HepG2 (cell line): ENCODE measurements at regions not wholly inside any gene's neighbourhood (a gene's known extent, or its start where the extent isn't known, plus 50 kb on each side); places are given as distances from the start of the nearest gene placed in this dataset.

Experiments used
- ATAC-seq: fragments of 200-7000 bp; cut with Tn5 transposase; 3 replicates; pipeline ENCODE4 v1.9.1; 2020; ENCODE audit warnings: mild to moderate bottlenecking, moderate library complexity
- BruUV-seq: library from RNA; stranded (reverse); fragments of 400-500 nt; replicated peaks from 2 replicates; lab custom pipeline; 2021; lab: Mats Ljungman, UMichigan
- CTCF ChIA-PET: fragments of 300-600 bp; formaldehyde crosslinking; extraction: SDS; loops from one replicate; lab custom pipeline; 2021; ENCODE audit warnings: low total read pairs, inconsistent platforms, low intra/inter-chr PET ratio; lab: Yijun Ruan, JAX
- POLR2A ChIA-PET: fragments of 350-600 bp; sonication (Branson Sonifier 250); formaldehyde crosslinking; loops from one replicate; lab custom pipeline; 2020; ENCODE audit warnings: antibody characterized with exemption, inconsistent platforms; lab: Yijun Ruan, JAX
- DNase-seq: peaks from one replicate; pipeline ENCODE4 v3.0.0-alpha.2; 2015; ENCODE audit warnings: low spot score
- FAIRE-seq: peaks from 3 replicates; lab custom pipeline; 2011; peaks lifted over from hg19 to GRCh38; lab: Jason Lieb, UNC
- H2AFZ ChIP-seq: one replicate; pipeline ENCODE4 v1.6.1; 2011; ENCODE audit warnings: low read length, inconsistent platforms
- H3K27ac ChIP-seq: fragments of 300-600 bp; 3 replicates; pipeline ENCODE4 v1.8.0; 2011; ENCODE audit warnings: mixed run types, mild to moderate bottlenecking, mixed read lengths, low read length, inconsistent platforms; ENCODE audit not compliant: insufficient read depth; ENCODE audit errors: extremely low read length
- H3K27me3 ChIP-seq, 2 experiments: fragments of 200-600 bp in 1 of 2; 2 replicates in 1 of 2; 3 replicates in 1 of 2; pipeline versions ENCODE4 v1.6.0 to v1.8.0; 2011; ENCODE audit warnings: low read length in 2 of 2, mild to moderate bottlenecking in 2 of 2, moderate library complexity in 2 of 2, inconsistent platforms in 1 of 2; ENCODE audit not compliant: insufficient read depth in 2 of 2, control insufficient read depth in 1 of 2
- H3K36me3 ChIP-seq, 2 experiments: fragments of 200-600 bp in 1 of 2; replicated peaks in 1 of 2; 2 replicates in 1 of 2; 3 replicates in 1 of 2; pipeline versions ENCODE4 v1.5.1 to v1.8.0; 2011; ENCODE audit warnings: low read length in 2 of 2, inconsistent platforms in 1 of 2; ENCODE audit not compliant: insufficient read depth in 2 of 2, control insufficient read depth in 1 of 2
- H3K4me1 ChIP-seq: 2 replicates; pipeline ENCODE4 v1.5.1; 2012; ENCODE audit warnings: low read length, inconsistent platforms; ENCODE audit not compliant: insufficient read depth
- H3K4me2 ChIP-seq: 2 replicates; pipeline ENCODE4 v1.6.0; 2011; ENCODE audit warnings: low read depth, low read length, inconsistent platforms
- H3K4me3 ChIP-seq, 3 experiments: fragments of 200-600 bp in 1 of 3; sonication (generic), shearing (Covaris generic) in 1 of 3; replicated peaks in 1 of 3; 2 replicates each; pipeline ENCODE4 v1.5.1; 2011 to 2016; ENCODE audit warnings: low read length in 3 of 3, inconsistent platforms in 2 of 3, low read depth in 2 of 3, mild to moderate bottlenecking in 2 of 3, control low read depth in 1 of 3, mixed read lengths in 1 of 3; ENCODE audit not compliant: insufficient read depth in 1 of 3
- H3K79me2 ChIP-seq: one replicate; pipeline ENCODE4 v1.6.1; 2011; ENCODE audit warnings: low read length, inconsistent platforms; ENCODE audit not compliant: insufficient read depth
- H3K9ac ChIP-seq: 2 replicates; pipeline ENCODE4 v1.6.0; 2011; ENCODE audit warnings: mild to moderate bottlenecking, low read depth, low read length, inconsistent platforms; ENCODE audit not compliant: insufficient read depth
- H3K9me3 ChIP-seq: 2 replicates; pipeline ENCODE4 v1.5.1; 2012; ENCODE audit warnings: mild to moderate bottlenecking, low read length
- H4K20me1 ChIP-seq: 2 replicates; pipeline ENCODE4 v1.6.0; 2011; ENCODE audit warnings: inconsistent platforms, mild to moderate bottlenecking, low read length, moderate library complexity; ENCODE audit not compliant: insufficient read depth
- FOSL1 ChIP-seq: sonication (generic); formaldehyde crosslinking; IDR thresholded peaks from 2 replicates; pipeline ENCODE4 v1.9.0; 2021; ENCODE audit warnings: missing genetic modification reagents, borderline replicate concordance
- MAF1 ChIP-seq: sonication (generic); formaldehyde crosslinking; IDR thresholded peaks from 2 replicates; pipeline ENCODE4 v1.5.0; 2020; ENCODE audit warnings: missing genetic modification reagents, borderline replicate concordance
- ONECUT2 ChIP-seq: sonication (generic); formaldehyde crosslinking; IDR thresholded peaks from 2 replicates; pipeline ENCODE4 v1.4.0; 2020; ENCODE audit warnings: missing genetic modification reagents
- RFX3 ChIP-seq: IDR thresholded peaks from 2 replicates; pipeline ENCODE4 v1.6.1; 2016; ENCODE audit warnings: missing biosample characterization, missing genetic modification reagents
- THAP11 ChIP-seq: IDR thresholded peaks from 2 replicates; pipeline ENCODE4 v1.6.1; 2016; ENCODE audit warnings: missing biosample characterization, missing genetic modification reagents
- ZBTB3 ChIP-seq: sonication (generic); formaldehyde crosslinking; IDR thresholded peaks from 2 replicates; pipeline ENCODE4 v1.4.0; 2020; ENCODE audit warnings: low read depth, mild to moderate bottlenecking, moderate library complexity, missing genetic modification reagents, borderline replicate concordance
- ZNF331 ChIP-seq: sonication (generic); formaldehyde crosslinking; IDR thresholded peaks from 2 replicates; pipeline ENCODE4 v1.4.0; 2020; ENCODE audit warnings: missing genetic modification reagents
- ZNF670 ChIP-seq: sonication (generic); formaldehyde crosslinking; IDR thresholded peaks from 2 replicates; pipeline ENCODE4 v1.8.0; 2022; ENCODE audit warnings: mild to moderate bottlenecking, missing genetic modification reagents, borderline replicate concordance
- ZNF761 ChIP-seq: sonication (generic); formaldehyde crosslinking; conservative IDR thresholded peaks from 2 replicates; pipeline ENCODE4 v1.4.0; 2020; ENCODE audit warnings: mild to moderate bottlenecking, missing genetic modification reagents
- ZNF891 ChIP-seq: sonication (generic); formaldehyde crosslinking; IDR thresholded peaks from 2 replicates; pipeline ENCODE4 v1.5.0; 2020; ENCODE audit warnings: mild to moderate bottlenecking, missing genetic modification reagents
- WGBS: methylation state at CpG from one replicate; pipeline ENCODE4 v1.1.6; 2017; ENCODE audit warnings: low lambda C conversion rate; 5-methylcytosine and 5-hydroxymethylcytosine counted together
- in situ Hi-C: cut with HindIII; loops from 2 replicates; pipeline ENCODE4 v1.10.0; 2017; ENCODE audit warnings: low pct_unique_long_range_greater_than_20kb; ENCODE audit not compliant: extremely low pct_ligation_motif_present
- intact Hi-C: fragments of 100-400 bp; cut with micrococcal nuclease; formaldehyde crosslinking; loops from one replicate; pipeline ENCODE4 v1.10.0; 2022; ENCODE audit not compliant: unreplicated experiment
- TF ChIP-seq, protein P1 (sequence below): sonication (generic); formaldehyde crosslinking; IDR thresholded peaks from one replicate; pipeline ENCODE4 v1.5.1; 2020; ENCODE audit warnings: mild to moderate bottlenecking, missing genetic modification reagents; ENCODE audit errors: not compliant biosample characterization
- TF ChIP-seq, protein P2 (sequence below): sonication (generic); formaldehyde crosslinking; conservative IDR thresholded peaks from 2 replicates; pipeline ENCODE4 v1.4.0; 2020; ENCODE audit warnings: missing genetic modification reagents
- TF ChIP-seq, protein P3 (sequence below): sonication (generic); formaldehyde crosslinking; IDR thresholded peaks from 2 replicates; pipeline ENCODE4 v1.4.0; 2020; ENCODE audit warnings: missing genetic modification reagents

DNA sequence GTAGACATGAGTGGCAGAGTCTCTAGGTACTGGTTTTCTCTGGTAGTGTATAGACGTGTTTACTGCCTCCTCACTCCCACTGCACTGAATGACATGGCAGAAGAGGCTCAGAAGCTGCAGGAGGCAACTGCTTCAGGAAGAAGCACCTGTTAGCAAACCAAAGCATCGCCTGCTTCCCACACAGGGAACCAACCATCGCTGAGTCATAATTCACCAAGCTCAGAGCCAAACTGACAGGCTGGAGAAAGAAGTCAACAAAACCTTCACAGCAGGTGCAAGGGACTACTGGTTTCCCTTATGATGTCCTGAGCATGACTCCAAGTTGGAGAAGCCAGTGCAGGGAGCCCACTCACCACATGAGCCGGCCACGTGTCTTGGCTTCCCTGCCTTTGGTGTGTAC lies 69.8 kb downstream of the KCTD12 start (continued):
- TF ChIP-seq, protein P1, sequence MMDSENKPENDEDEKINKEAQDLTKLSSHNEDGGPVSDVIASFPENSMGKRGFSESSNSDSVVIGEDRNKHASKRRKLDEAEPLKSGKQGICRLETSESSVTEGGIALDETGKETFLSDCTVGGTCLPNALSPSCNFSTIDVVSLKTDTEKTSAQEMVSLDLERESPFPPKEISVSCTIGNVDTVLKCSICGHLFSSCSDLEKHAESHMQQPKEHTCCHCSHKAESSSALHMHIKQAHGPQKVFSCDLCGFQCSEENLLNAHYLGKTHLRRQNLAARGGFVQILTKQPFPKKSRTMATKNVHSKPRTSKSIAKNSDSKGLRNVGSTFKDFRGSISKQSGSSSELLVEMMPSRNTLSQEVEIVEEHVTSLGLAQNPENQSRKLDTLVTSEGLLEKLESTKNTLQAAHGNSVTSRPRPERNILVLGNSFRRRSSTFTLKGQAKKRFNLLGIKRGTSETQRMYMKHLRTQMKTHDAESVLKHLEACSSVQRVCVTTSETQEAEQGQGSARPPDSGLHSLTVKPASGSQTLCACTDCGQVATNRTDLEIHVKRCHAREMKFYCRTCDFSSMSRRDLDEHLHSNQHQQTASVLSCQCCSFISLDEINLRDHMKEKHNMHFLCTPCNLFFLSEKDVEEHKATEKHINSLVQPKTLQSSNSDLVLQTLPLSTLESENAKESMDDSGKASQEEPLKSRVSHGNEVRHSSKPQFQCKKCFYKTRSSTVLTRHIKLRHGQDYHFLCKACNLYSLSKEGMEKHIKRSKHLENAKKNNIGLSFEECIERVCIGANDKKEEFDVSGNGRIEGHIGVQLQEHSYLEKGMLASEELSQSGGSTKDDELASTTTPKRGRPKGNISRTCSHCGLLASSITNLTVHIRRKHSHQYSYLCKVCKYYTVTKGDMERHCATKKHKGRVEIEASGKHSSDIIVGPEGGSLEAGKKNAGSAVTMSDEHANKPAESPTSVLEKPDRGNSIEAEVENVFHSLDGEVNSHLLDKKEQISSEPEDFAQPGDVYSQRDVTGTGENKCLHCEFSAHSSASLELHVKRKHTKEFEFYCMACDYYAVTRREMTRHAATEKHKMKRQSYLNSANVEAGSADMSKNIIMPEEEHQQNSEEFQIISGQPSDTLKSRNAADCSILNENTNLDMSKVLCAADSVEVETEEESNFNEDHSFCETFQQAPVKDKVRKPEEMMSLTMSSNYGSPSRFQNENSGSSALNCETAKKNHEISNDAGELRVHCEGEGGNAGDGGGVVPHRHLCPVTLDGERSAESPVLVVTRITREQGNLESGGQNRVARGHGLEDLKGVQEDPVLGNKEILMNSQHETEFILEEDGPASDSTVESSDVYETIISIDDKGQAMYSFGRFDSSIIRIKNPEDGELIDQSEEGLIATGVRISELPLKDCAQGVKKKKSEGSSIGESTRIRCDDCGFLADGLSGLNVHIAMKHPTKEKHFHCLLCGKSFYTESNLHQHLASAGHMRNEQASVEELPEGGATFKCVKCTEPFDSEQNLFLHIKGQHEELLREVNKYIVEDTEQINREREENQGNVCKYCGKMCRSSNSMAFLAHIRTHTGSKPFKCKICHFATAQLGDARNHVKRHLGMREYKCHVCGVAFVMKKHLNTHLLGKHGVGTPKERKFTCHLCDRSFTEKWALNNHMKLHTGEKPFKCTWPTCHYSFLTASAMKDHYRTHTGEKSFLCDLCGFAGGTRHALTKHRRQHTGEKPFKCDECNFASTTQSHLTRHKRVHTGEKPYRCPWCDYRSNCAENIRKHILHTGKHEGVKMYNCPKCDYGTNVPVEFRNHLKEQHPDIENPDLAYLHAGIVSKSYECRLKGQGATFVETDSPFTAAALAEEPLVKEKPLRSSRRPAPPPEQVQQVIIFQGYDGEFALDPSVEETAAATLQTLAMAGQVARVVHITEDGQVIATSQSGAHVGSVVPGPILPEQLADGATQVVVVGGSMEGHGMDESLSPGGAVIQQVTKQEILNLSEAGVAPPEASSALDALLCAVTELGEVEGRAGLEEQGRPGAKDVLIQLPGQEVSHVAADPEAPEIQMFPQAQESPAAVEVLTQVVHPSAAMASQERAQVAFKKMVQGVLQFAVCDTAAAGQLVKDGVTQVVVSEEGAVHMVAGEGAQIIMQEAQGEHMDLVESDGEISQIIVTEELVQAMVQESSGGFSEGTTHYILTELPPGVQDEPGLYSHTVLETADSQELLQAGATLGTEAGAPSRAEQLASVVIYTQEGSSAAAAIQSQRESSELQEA (CRISPR knock-in tag) = no peak
- TF ChIP-seq, all 625 proteins: peak for 0

DNA sequence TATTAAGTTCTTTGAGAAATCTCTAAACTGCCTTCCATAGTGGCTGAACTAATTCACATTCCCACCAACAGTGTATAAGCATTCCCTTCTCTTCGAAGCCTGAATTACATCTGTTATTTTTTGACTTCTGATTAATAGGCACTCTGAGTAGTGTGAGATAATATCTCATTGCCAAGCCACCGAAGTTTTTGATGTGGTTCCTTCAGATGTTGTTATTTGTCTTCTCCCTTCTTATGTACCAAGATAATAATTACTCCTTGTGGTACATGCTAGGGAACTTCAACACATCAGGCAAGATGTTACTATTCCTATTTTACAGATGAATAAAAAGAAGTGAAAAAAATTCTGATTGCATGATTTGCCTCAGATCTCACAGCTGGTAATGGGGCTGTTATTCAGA lies 70.9 kb downstream of the KCTD12 start:
- 4% methylated on average over 2 of the region's 2 CpGs for WGBS
- Histone ChIP-seq H3K9me3 (no peaks in the 10 kb centered on the region), H2AFZ (no peak overlapping the region), H3K79me2 (no peaks in the 10 kb centered on the region), H3K27ac (no peak overlapping the region), H3K27me3 (no peaks in the 10 kb centered on the region), H3K36me3 (no peaks in the 10 kb centered on the region), H3K9ac (no peak overlapping the region), H3K4me3 (no peak overlapping the region), H3K4me2 (no peak overlapping the region), H4K20me1 (no peaks in the 10 kb centered on the region), H3K4me1 (no peaks in the 10 kb centered on the region)
- FAIRE-seq = no peak
- in situ Hi-C loops (no loop called here), intact Hi-C loops (no loop called here)
- POLR2A ChIA-PET = no interaction called here
- DNase-seq = no peak
- no peak for ATAC-seq
- CTCF ChIA-PET = no interaction called here
- BruUV-seq = no TSS peak
- TF ChIP-seq, protein P2, sequence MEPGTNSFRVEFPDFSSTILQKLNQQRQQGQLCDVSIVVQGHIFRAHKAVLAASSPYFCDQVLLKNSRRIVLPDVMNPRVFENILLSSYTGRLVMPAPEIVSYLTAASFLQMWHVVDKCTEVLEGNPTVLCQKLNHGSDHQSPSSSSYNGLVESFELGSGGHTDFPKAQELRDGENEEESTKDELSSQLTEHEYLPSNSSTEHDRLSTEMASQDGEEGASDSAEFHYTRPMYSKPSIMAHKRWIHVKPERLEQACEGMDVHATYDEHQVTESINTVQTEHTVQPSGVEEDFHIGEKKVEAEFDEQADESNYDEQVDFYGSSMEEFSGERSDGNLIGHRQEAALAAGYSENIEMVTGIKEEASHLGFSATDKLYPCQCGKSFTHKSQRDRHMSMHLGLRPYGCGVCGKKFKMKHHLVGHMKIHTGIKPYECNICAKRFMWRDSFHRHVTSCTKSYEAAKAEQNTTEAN (CRISPR knock-in tag) = no peak
- TF ChIP-seq ZNF331 (CRISPR knock-in tag) (no peak), RFX3 (CRISPR knock-in tag) (no peak), ZNF761 (no peak), ONECUT2 (CRISPR knock-in tag) (no peak), MAF1 (CRISPR knock-in tag) (no peak), THAP11 (no peak), ZBTB3 (no peak), ZNF891 (CRISPR knock-in tag) (no peak), FOSL1 (no peak), ZNF670 (no peak)
- TF ChIP-seq, protein P3, sequence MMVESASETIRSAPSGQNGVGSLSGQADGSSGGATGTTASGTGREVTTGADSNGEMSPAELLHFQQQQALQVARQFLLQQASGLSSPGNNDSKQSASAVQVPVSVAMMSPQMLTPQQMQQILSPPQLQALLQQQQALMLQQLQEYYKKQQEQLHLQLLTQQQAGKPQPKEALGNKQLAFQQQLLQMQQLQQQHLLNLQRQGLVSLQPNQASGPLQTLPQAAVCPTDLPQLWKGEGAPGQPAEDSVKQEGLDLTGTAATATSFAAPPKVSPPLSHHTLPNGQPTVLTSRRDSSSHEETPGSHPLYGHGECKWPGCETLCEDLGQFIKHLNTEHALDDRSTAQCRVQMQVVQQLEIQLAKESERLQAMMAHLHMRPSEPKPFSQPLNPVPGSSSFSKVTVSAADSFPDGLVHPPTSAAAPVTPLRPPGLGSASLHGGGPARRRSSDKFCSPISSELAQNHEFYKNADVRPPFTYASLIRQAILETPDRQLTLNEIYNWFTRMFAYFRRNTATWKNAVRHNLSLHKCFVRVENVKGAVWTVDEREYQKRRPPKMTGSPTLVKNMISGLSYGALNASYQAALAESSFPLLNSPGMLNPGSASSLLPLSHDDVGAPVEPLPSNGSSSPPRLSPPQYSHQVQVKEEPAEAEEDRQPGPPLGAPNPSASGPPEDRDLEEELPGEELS (CRISPR knock-in tag) = no peak
